Activated T-helper 2 cell treated with anti-CD3 and anti-CD28 coated beads, Interferon-gamma antibody, Interleukin-2, Interleukin-4, amounts not matched to agents 10 μg/mL and 5 μg/mL and 100 μg/mL, durations not matched to agents 14 hours and 24 hours and 36 hours (primary cell): ENCODE measurements at regions not wholly inside any gene's neighbourhood (a gene's known extent, or its start where the extent isn't known, plus 50 kb on each side); places are given as distances from the start of the nearest gene placed in this dataset.

Source experiments
- DNase-seq: peaks from one replicate; pipeline ENCODE4 v3.0.0; 2021; ENCODE audit warnings: low spot score
- H3K27ac Mint-ChIP-seq: one replicate; pipeline ENCODE4 v1.8.0; 2021; ENCODE audit warnings: mixed read lengths
- H3K27me3 Mint-ChIP-seq: one replicate; pipeline ENCODE4 v1.8.0; 2021; ENCODE audit warnings: low read depth, mixed read lengths
- H3K36me3 Mint-ChIP-seq: one replicate; pipeline ENCODE4 v1.8.0; 2021; ENCODE audit warnings: low read depth, mixed read lengths
- H3K4me1 Mint-ChIP-seq: one replicate; pipeline ENCODE4 v1.8.0; 2021; ENCODE audit warnings: low read depth, mixed read lengths
- H3K4me3 Mint-ChIP-seq: one replicate; pipeline ENCODE4 v1.8.0; 2021; ENCODE audit warnings: low read depth, mild to moderate bottlenecking, moderate library complexity, mixed read lengths
- H3K9me3 Mint-ChIP-seq: one replicate; pipeline ENCODE4 v1.8.0; 2021; ENCODE audit warnings: mixed read lengths
- intact Hi-C: fragments of 100-400 bp; cut with micrococcal nuclease; formaldehyde crosslinking; loops from one replicate; pipeline ENCODE4 v1.15.1; 2023

- Mint-ChIP-seq H3K4me3 (no peak overlapping the region), H3K9me3 (no peaks in the 10 kb centered on the region), H3K27ac (no peak overlapping the region), H3K36me3 (no peaks in the 10 kb centered on the region), H3K27me3 (no peaks in the 10 kb centered on the region), H3K4me1 (no peaks in the 10 kb centered on the region)
- DNase-seq = no peak
- intact Hi-C loops = no loop called here
Measured at GRCh38 chr12:28866296-28866695, 282.8 kb upstream of the FAR2 start.

- Mint-ChIP-seq H3K27ac (no peak overlapping the region), H3K4me3 (no peak overlapping the region), H3K4me1 (no peaks in the 10 kb centered on the region), H3K27me3 (no peaks in the 10 kb centered on the region), H3K9me3 (no peaks in the 10 kb centered on the region), H3K36me3 (no peaks in the 10 kb centered on the region)
- no peak for DNase-seq
- intact Hi-C loops = no loop called here
Measured at GRCh38 chr12:28866715-28867503, 282.2 kb upstream of the FAR2 start.

DNA sequence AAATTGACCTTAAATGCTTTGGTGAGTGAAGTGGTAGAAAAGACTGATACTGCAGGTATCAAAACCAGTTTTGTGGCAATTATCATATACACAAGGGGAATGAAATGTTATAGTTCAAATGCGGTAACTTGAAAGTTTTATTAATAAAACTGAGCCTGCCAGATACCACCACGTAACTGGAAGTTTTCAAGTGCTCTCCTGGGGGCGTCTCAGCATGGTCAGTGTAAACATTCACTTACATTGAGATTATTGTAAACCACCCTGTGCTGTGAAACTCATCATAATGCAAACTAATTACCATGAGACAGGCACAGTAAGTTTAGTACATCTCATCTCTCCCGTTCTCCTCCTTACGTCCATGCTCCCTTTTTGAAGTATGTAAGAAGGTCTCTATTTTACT is 280.7 kb upstream of the FAR2 start:
- DNase-seq = no peak
- intact Hi-C loops = no loop called here
- no peaks in the 10 kb centered on the region for H3K9me3 Mint-ChIP-seq
- H3K27me3 Mint-ChIP-seq = no peaks in the 10 kb centered on the region
- no peaks in the 10 kb centered on the region for H3K36me3 Mint-ChIP-seq
- H3K4me1 Mint-ChIP-seq = no peaks in the 10 kb centered on the region
- no peak overlapping the region for H3K4me3 Mint-ChIP-seq
- H3K27ac Mint-ChIP-seq = no peak overlapping the region

- DNase-seq = no peak
- no peaks in the 10 kb centered on the region for H3K27me3 Mint-ChIP-seq
- no peaks in the 10 kb centered on the region for H3K4me1 Mint-ChIP-seq
- no peak overlapping the region for H3K4me3 Mint-ChIP-seq
- no peak overlapping the region for H3K27ac Mint-ChIP-seq
- intact Hi-C loops = no loop called here
- no peaks in the 10 kb centered on the region for H3K36me3 Mint-ChIP-seq
- no peaks in the 10 kb centered on the region for H3K9me3 Mint-ChIP-seq
Measured at GRCh38 chr12:28869197-28869596, 279.9 kb upstream of the FAR2 start.

GRCh38 chr12:28870839-28871440 is 278.1 kb upstream of the FAR2 start:
- DNase-seq = no peak
- no peak overlapping the region for H3K4me3 Mint-ChIP-seq
- no peaks in the 10 kb centered on the region for H3K36me3 Mint-ChIP-seq
- no peaks in the 10 kb centered on the region for H3K27me3 Mint-ChIP-seq
- H3K9me3 Mint-ChIP-seq = no peaks in the 10 kb centered on the region
- intact Hi-C loops = loop anchor here (10.0 kb wide), 2 partner anchors 906 to 1136 kb away; no protein-coding TSS in a partner anchor
- no peak overlapping the region for H3K27ac Mint-ChIP-seq
- no peaks in the 10 kb centered on the region for H3K4me1 Mint-ChIP-seq

GRCh38 chr12:28872654-28873268 is 276.3 kb upstream of the FAR2 start:
- intact Hi-C loops = loop anchor here (10.0 kb wide), 2 partner anchors 908 to 1138 kb away; no protein-coding TSS in a partner anchor
- Mint-ChIP-seq H3K27ac (no peak overlapping the region), H3K9me3 (no peaks in the 10 kb centered on the region), H3K36me3 (no peaks in the 10 kb centered on the region), H3K4me3 (no peak overlapping the region), H3K4me1 (no peaks in the 10 kb centered on the region), H3K27me3 (no peaks in the 10 kb centered on the region)
- no peak for DNase-seq

DNA sequence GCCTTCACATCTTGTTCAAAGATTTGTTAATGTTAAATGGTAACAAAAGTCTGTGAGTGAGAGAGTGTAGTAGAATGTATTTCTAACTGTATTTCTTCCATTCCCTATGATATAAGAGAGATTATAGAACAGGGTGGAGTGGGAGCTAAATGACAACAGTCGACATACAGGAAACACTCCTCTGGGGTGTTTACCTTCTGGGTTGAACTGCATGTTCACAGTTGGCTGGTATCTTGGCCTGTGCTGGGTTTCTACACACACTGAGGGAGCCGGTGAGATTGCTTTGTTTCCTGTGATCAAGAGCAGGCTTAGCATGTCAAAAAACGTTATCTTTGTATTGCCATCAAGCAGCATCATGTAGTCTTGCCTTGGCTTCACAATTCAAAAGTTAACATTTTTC is 274.3 kb upstream of the FAR2 start:
- Mint-ChIP-seq H3K36me3 (no peaks in the 10 kb centered on the region), H3K4me1 (no peaks in the 10 kb centered on the region), H3K9me3 (no peaks in the 10 kb centered on the region), H3K4me3 (no peak overlapping the region), H3K27ac (no peak overlapping the region), H3K27me3 (no peaks in the 10 kb centered on the region)
- intact Hi-C loops = loop anchor here (10.0 kb wide), 2 partner anchors 910 to 1140 kb away; no protein-coding TSS in a partner anchor
- DNase-seq = no peak

GRCh38 chr12:28876196-28876798 is 272.8 kb upstream of the FAR2 start:
- DNase-seq = no peak
- no peaks in the 10 kb centered on the region for H3K27me3 Mint-ChIP-seq
- no peaks in the 10 kb centered on the region for H3K9me3 Mint-ChIP-seq
- no peak overlapping the region for H3K4me3 Mint-ChIP-seq
- no peaks in the 10 kb centered on the region for H3K4me1 Mint-ChIP-seq
- intact Hi-C loops = loop anchor here (10.0 kb wide), 2 partner anchors 911 to 1141 kb away; no protein-coding TSS in a partner anchor
- no peaks in the 10 kb centered on the region for H3K36me3 Mint-ChIP-seq
- H3K27ac Mint-ChIP-seq = no peak overlapping the region

- no peaks in the 10 kb centered on the region for H3K9me3 Mint-ChIP-seq
- intact Hi-C loops = loop anchor here (10.0 kb wide), 2 partner anchors 913 to 1143 kb away; no protein-coding TSS in a partner anchor
- H3K4me1 Mint-ChIP-seq = no peaks in the 10 kb centered on the region
- no peak overlapping the region for H3K27ac Mint-ChIP-seq
- DNase-seq = no peak
- no peak overlapping the region for H3K4me3 Mint-ChIP-seq
- H3K36me3 Mint-ChIP-seq = no peaks in the 10 kb centered on the region
- no peaks in the 10 kb centered on the region for H3K27me3 Mint-ChIP-seq
Measured at GRCh38 chr12:28877854-28878253, 271.2 kb upstream of the FAR2 start.

GRCh38 chr12:28878629-28879028 is 270.4 kb upstream of the FAR2 start:
- intact Hi-C loops = loop anchor here (10.0 kb wide), 2 partner anchors 914 to 1144 kb away; no protein-coding TSS in a partner anchor
- DNase-seq = no peak
- Mint-ChIP-seq H3K4me3 (no peak overlapping the region), H3K27me3 (no peaks in the 10 kb centered on the region), H3K4me1 (no peaks in the 10 kb centered on the region), H3K36me3 (no peaks in the 10 kb centered on the region), H3K9me3 (no peaks in the 10 kb centered on the region), H3K27ac (no peak overlapping the region)

DNA sequence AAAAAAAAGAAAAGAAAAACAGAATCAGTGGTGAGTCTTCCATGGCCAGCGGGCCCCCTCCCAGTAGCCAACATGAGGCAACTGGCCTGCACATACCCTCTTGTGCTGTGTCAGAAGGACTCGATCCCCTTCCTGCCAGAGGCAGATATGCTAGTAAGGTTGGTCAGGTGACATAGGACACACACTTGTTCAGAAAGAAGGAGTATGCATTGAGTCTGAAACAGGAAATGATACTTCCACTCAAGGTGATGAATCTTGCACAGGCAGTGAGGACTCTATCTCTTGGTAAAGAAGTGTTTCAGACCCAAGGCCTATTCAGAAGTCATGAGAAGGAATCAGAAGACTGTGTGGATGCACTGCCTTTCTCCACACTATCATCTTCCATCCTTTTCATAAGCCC is 269.7 kb upstream of the FAR2 start:
- no peaks in the 10 kb centered on the region for H3K9me3 Mint-ChIP-seq
- no peak for DNase-seq
- H3K27ac Mint-ChIP-seq = no peak overlapping the region
- no peak overlapping the region for H3K4me3 Mint-ChIP-seq
- H3K36me3 Mint-ChIP-seq = no peaks in the 10 kb centered on the region
- intact Hi-C loops = loop anchor here (10.0 kb wide), 2 partner anchors 915 to 1145 kb away; no protein-coding TSS in a partner anchor
- no peaks in the 10 kb centered on the region for H3K4me1 Mint-ChIP-seq
- H3K27me3 Mint-ChIP-seq = no peaks in the 10 kb centered on the region

DNA sequence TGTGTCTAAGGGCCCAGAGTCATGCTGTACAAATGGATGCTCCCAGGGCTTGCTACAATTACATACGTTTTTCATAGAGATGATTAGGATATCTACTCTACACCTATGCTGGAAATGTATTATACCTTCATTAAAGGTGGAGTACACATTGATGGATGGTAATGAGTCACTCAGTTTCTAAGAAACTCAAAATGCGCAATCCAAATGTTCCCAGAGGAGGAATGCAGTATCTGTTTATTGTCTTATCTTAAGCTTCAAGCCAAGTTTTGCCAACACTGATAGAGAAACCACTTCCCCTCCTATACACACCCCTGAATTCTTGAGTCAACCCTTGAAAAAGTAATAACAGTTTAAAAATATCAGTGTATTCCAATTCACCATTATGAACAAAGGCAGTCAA is 266.6 kb upstream of the FAR2 start:
- Mint-ChIP-seq H3K27ac (no peak overlapping the region), H3K36me3 (no peaks in the 10 kb centered on the region)

More for the DNA sequence above, 266.6 kb upstream of the FAR2 start:
- Mint-ChIP-seq H3K9me3 (no peaks in the 10 kb centered on the region), H3K27me3 (no peaks in the 10 kb centered on the region), H3K4me1 (no peaks in the 10 kb centered on the region), H3K4me3 (no peak overlapping the region)
- intact Hi-C loops = no loop called here
- no peak for DNase-seq
